WTC11 (cell line): ENCODE measurements at regions not wholly inside any gene's neighbourhood (a gene's known extent, or its start where the extent isn't known, plus 50 kb on each side); places are given as distances from the start of the nearest gene placed in this dataset.

Experiments
- ATAC-seq: fragments of 200-7000 bp; cut with Tn5 transposase; 2 replicates; pipeline ENCODE4 v1.10.0; 2021; ENCODE audit warnings: mild to moderate bottlenecking, moderate library complexity
- CTCF ChIA-PET: fragments of 300-600 bp; sonication (Branson Sonifier 250); formaldehyde crosslinking; loops from one replicate; lab custom pipeline; 2021; ENCODE audit warnings: antibody characterized with exemption; lab: Charles Lee
- POLR2A ChIA-PET: fragments of 350-600 bp; sonication (Branson Sonifier 250); formaldehyde crosslinking; loops from one replicate; lab custom pipeline; 2021; ENCODE audit warnings: antibody characterized with exemption; lab: Charles Lee
- DNase-seq: peaks from one replicate; pipeline ENCODE4 v3.0.0; 2021; ENCODE audit warnings: low spot score
- H3K27ac Mint-ChIP-seq: 2 replicates; pipeline ENCODE4 v1.8.0; 2021; ENCODE audit warnings: mixed read lengths
- H3K27me3 Mint-ChIP-seq: 2 replicates; pipeline ENCODE4 v1.8.0; 2021; ENCODE audit warnings: low read depth, mild to moderate bottlenecking, moderate library complexity, mixed read lengths
- H3K36me3 Mint-ChIP-seq: 2 replicates; pipeline ENCODE4 v1.8.0; 2021; ENCODE audit warnings: mixed read lengths
- H3K4me1 Mint-ChIP-seq: 2 replicates; pipeline ENCODE4 v1.8.0; 2022; ENCODE audit warnings: mixed read lengths
- H3K4me3 Mint-ChIP-seq: 2 replicates; pipeline ENCODE4 v1.8.0; 2021; ENCODE audit warnings: mild to moderate bottlenecking, moderate library complexity, mixed read lengths
- H3K9me3 Mint-ChIP-seq: 2 replicates; pipeline ENCODE4 v1.8.0; 2021; ENCODE audit warnings: mixed read lengths
- AR ChIP-seq: fragments of 250-450 bp; sonication (Bioruptor Pico); IDR thresholded peaks from 2 replicates; pipeline ENCODE4 v1.9.0; 2021; ENCODE audit warnings: mild to moderate bottlenecking
- CTCF ChIP-seq: fragments of 200-600 bp; IDR thresholded peaks from 2 replicates; pipeline ENCODE4 v1.8.0; 2022; ENCODE audit warnings: antibody characterized with exemption
- EMX1 ChIP-seq: fragments of 250-450 bp; sonication (Bioruptor Pico); IDR thresholded peaks from 2 replicates; pipeline ENCODE4 v1.8.0; 2021; ENCODE audit warnings: mild to moderate bottlenecking
- FOXK1 ChIP-seq: sonication (generic); formaldehyde crosslinking; IDR thresholded peaks from 2 replicates; pipeline ENCODE4 v1.8.0; 2022; ENCODE audit warnings: mild to moderate bottlenecking, moderate library complexity, missing genetic modification reagents
- GRHL2 ChIP-seq: fragments of 250-450 bp; sonication (Bioruptor Pico); IDR thresholded peaks from 2 replicates; pipeline ENCODE4 v1.8.0; 2022; ENCODE audit warnings: mild to moderate bottlenecking, moderate library complexity; ENCODE audit not compliant: insufficient replicate concordance, severe bottlenecking
- GTF2I ChIP-seq: fragments of 250-450 bp; sonication (Bioruptor Pico); conservative IDR thresholded peaks from 2 replicates; pipeline ENCODE4 v1.4.0; 2021; ENCODE audit warnings: mild to moderate bottlenecking
- HMGA2 ChIP-seq: fragments of 250-450 bp; sonication (Bioruptor Pico); IDR thresholded peaks from 2 replicates; pipeline ENCODE4 v1.4.0; 2021; ENCODE audit warnings: mild to moderate bottlenecking, moderate library complexity
- JUN ChIP-seq: sonication (generic); formaldehyde crosslinking; IDR thresholded peaks from 2 replicates; pipeline ENCODE4 v1.8.0; 2023; ENCODE audit warnings: mild to moderate bottlenecking, missing genetic modification reagents
- NFE2L1 ChIP-seq: sonication (generic); formaldehyde crosslinking; IDR thresholded peaks from 2 replicates; pipeline ENCODE4 v1.8.1; 2023; ENCODE audit warnings: missing genetic modification reagents
- PRRX2 ChIP-seq: fragments of 250-450 bp; sonication (Bioruptor Pico); IDR thresholded peaks from 2 replicates; pipeline ENCODE4 v1.8.0; 2021; ENCODE audit warnings: mild to moderate bottlenecking
- SMAD4 ChIP-seq: sonication (generic); formaldehyde crosslinking; IDR thresholded peaks from 2 replicates; pipeline ENCODE4 v1.8.0; 2022; ENCODE audit warnings: mild to moderate bottlenecking, missing genetic modification reagents
- TEAD1 ChIP-seq: sonication (generic); formaldehyde crosslinking; IDR thresholded peaks from 2 replicates; pipeline ENCODE4 v1.8.0; 2022; ENCODE audit warnings: mild to moderate bottlenecking, missing genetic modification reagents
- ZMAT4 ChIP-seq: fragments of 250-450 bp; sonication (Bioruptor Pico); IDR thresholded peaks from 2 replicates; pipeline ENCODE4 v1.9.0; 2021; ENCODE audit warnings: mild to moderate bottlenecking
- ZNF219 ChIP-seq: sonication (generic); formaldehyde crosslinking; IDR thresholded peaks from 2 replicates; pipeline ENCODE4 v1.8.0; 2023; ENCODE audit warnings: missing genetic modification reagents, mild to moderate bottlenecking, borderline replicate concordance
- ZNF416 ChIP-seq: fragments of 250-450 bp; sonication (Bioruptor Pico); IDR thresholded peaks from 2 replicates; pipeline ENCODE4 v1.9.0; 2021; ENCODE audit warnings: mild to moderate bottlenecking, inconsistent platforms
- ZNF512 ChIP-seq: sonication (generic); formaldehyde crosslinking; IDR thresholded peaks from 2 replicates; pipeline ENCODE4 v1.8.1; 2022; ENCODE audit warnings: missing genetic modification reagents, borderline replicate concordance
- ZSCAN18 ChIP-seq: fragments of 250-450 bp; sonication (Bioruptor Pico); IDR thresholded peaks from 2 replicates; pipeline ENCODE4 v2.1.2; 2022; ENCODE audit warnings: mild to moderate bottlenecking, moderate library complexity

- POLR2A ChIA-PET, result no interaction called here
- no peaks in the 10 kb centered on the region for H3K36me3 Mint-ChIP-seq
Observed at GRCh38 chr6:56324396-56324795, 77.0 kb upstream of the COL21A1 start.

GRCh38 chr6:56318851-56319250 is 71.5 kb upstream of the COL21A1 start:
- Mint-ChIP-seq H3K9me3 (no peaks in the 10 kb centered on the region), H3K27me3 (no peaks in the 10 kb centered on the region), H3K36me3 (no peaks in the 10 kb centered on the region), H3K4me1 (no peaks in the 10 kb centered on the region; the same call in 1 of the 2 replicates)
- ChIA-PET POLR2A (no interaction called here), CTCF (no interaction called here)
- no peak for ATAC-seq
- no peak for DNase-seq
- TF ChIP-seq TEAD1 (CRISPR knock-in tag) (no peak), GRHL2 (CRISPR knock-in tag) (no peak), GTF2I (CRISPR knock-in tag) (no peak), HMGA2 (CRISPR knock-in tag) (no peak), ZNF512 (CRISPR knock-in tag) (no peak), ZNF416 (CRISPR knock-in tag) (no peak), ZMAT4 (no peak), ZNF219 (no peak), SMAD4 (CRISPR knock-in tag) (no peak), AR (CRISPR knock-in tag) (no peak), FOXK1 (no peak), NFE2L1 (CRISPR knock-in tag) (no peak), EMX1 (CRISPR knock-in tag) (no peak)
- TF ChIP-seq, all 79 proteins: peak for 0
- H3K27ac Mint-ChIP-seq, result no peak overlapping the region
- H3K4me3 Mint-ChIP-seq, result no peak overlapping the region

More at GRCh38 chr6:56324396-56324795, 77.0 kb upstream of the COL21A1 start:
- H3K4me1 Mint-ChIP-seq, result no peaks in the 10 kb centered on the region
- no peak overlapping the region for H3K4me3 Mint-ChIP-seq
- CTCF ChIA-PET, result no interaction called here
- DNase-seq (no peak), ATAC-seq (no peak)
- H3K9me3 Mint-ChIP-seq, result peaks cover 10% of the 10 kb centered on the region
- no peaks in the 10 kb centered on the region for H3K27me3 Mint-ChIP-seq
- H3K27ac Mint-ChIP-seq, result no peak overlapping the region
- no peak for TF ChIP-seq JUN (CRISPR knock-in tag)

GRCh38 chr6:56314683-56315523 is 67.5 kb upstream of the COL21A1 start:
- Mint-ChIP-seq H3K27me3 (no peaks in the 10 kb centered on the region; the same call in 1 of the 2 replicates), H3K9me3 (no peaks in the 10 kb centered on the region), H3K27ac (no peak overlapping the region), H3K4me3 (no peak overlapping the region), H3K36me3 (no peaks in the 10 kb centered on the region), H3K4me1 (no peaks in the 10 kb centered on the region; the same call in 1 of the 2 replicates)
- POLR2A ChIA-PET, result no interaction called here
- DNase-seq, result peak; percentile 48
- CTCF ChIA-PET, result interaction anchor here (0.6 to 1.1 kb wide), 5 partner anchors 22 to 278 kb away, joined by 3 read pairs; no protein-coding TSS in a partner anchor
- no peak for TF ChIP-seq ZSCAN18
- peak; percentile 69 for TF ChIP-seq CTCF
- no peak for TF ChIP-seq PRRX2 (CRISPR knock-in tag)
- ATAC-seq, result peak; percentile 89
